C4-2B (cell line): ENCODE measurements at regions not wholly inside any gene's neighbourhood (a gene's known extent, or its start where the extent isn't known, plus 50 kb on each side); places are given as distances from the start of the nearest gene placed in this dataset.

Experiments used
- H3K27ac ChIP-seq: fragments of 450-650 bp; 2 replicates; pipeline ENCODE4 v1.5.1; 2017
- ZFX ChIP-seq: fragments of 450-650 bp; IDR thresholded peaks from 2 replicates; pipeline ENCODE4 v1.6.1; 2017
- TF ChIP-seq, protein P1 (sequence below): fragments of 450-650 bp; conservative IDR thresholded peaks from 2 replicates; pipeline ENCODE4 v1.5.1; 2017; ENCODE audit warnings: mild to moderate bottlenecking

- no peak overlapping the region for H3K27ac ChIP-seq
- TF ChIP-seq, protein P1, sequence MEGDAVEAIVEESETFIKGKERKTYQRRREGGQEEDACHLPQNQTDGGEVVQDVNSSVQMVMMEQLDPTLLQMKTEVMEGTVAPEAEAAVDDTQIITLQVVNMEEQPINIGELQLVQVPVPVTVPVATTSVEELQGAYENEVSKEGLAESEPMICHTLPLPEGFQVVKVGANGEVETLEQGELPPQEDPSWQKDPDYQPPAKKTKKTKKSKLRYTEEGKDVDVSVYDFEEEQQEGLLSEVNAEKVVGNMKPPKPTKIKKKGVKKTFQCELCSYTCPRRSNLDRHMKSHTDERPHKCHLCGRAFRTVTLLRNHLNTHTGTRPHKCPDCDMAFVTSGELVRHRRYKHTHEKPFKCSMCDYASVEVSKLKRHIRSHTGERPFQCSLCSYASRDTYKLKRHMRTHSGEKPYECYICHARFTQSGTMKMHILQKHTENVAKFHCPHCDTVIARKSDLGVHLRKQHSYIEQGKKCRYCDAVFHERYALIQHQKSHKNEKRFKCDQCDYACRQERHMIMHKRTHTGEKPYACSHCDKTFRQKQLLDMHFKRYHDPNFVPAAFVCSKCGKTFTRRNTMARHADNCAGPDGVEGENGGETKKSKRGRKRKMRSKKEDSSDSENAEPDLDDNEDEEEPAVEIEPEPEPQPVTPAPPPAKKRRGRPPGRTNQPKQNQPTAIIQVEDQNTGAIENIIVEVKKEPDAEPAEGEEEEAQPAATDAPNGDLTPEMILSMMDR: no peak
- TF ChIP-seq ZFX: no peak
Observed at GRCh38 chr1:217953330-217953729, 322.2 kb downstream of the SPATA17 start.

DNA sequence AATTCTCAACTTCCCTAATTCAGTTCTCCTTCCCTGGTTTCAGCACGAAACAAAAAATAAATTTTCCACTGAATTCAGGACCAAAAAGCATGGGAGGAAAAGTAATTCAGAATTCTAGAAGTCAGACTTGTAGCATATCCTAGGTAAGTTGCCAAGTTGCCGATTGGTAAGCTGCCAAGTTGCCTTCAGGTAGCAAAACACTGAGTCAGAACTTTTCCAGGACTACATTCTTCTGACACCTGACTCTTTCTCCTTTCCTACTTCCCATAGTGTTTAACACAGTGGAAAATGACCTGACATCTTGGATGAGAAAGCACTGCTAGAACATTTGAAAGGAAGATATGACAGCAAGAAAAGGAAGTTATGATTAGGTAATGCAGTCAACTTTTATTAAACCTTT, 322.8 kb downstream of the SPATA17 start:
- TF ChIP-seq, protein P1: no peak
- no peak for TF ChIP-seq ZFX

DNA sequence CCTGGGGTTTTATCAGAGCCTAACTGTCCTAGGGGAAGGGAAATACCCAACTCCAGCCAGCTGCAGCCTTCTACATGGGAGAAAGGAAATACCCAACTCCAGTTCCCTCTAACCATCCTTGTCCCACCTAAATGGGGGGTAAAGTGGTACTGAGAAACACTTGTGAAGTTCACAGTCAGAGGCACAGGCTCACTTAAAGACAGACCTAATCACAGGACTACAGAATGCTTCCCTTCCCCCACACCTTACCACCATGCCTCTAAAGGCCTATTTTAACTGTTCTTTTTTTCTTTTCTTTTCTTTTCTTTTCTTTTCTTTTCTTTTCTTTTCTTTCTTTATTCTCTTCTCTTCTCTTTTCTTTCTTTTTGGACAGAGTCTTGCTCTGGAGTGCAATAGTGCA, 324.6 kb downstream of the SPATA17 start:
- TF ChIP-seq, protein P1: no peak
- TF ChIP-seq ZFX: no peak
- H3K27ac ChIP-seq: no peak overlapping the region

More for the DNA sequence above, 322.8 kb downstream of the SPATA17 start:
- no peak overlapping the region for H3K27ac ChIP-seq

GRCh38 chr1:217965156-217965786, 319.8 kb upstream of the RRP15 start:
- H3K27ac ChIP-seq: no peak overlapping the region
- TF ChIP-seq, protein P1: no peak
- no peak for TF ChIP-seq ZFX

- no peak overlapping the region for H3K27ac ChIP-seq
Observed at GRCh38 chr1:217968085-217968484, 317.0 kb upstream of the RRP15 start.

GRCh38 chr1:217969428-217969827, 315.7 kb upstream of the RRP15 start:
- H3K27ac ChIP-seq: no peak overlapping the region
- TF ChIP-seq, protein P1: no peak
- no peak for TF ChIP-seq ZFX

More at GRCh38 chr1:217968085-217968484, 317.0 kb upstream of the RRP15 start:
- TF ChIP-seq, protein P1: no peak
- no peak for TF ChIP-seq ZFX

GRCh38 chr1:217977943-217978342, 307.1 kb upstream of the RRP15 start:
- no peak for TF ChIP-seq ZFX
- TF ChIP-seq, protein P1: no peak
- no peak overlapping the region for H3K27ac ChIP-seq
